Progenitor cell of endocrine pancreas (in vitro differentiated cells): ENCODE measurements at regions not wholly inside any gene's neighbourhood (a gene's known extent, or its start where the extent isn't known, plus 50 kb on each side); places are given as distances from the start of the nearest gene placed in this dataset.

ENCODE experiments used
- DNase-seq: peaks from one replicate; pipeline ENCODE4 v3.0.0; 2021; ENCODE audit warnings: low spot score; ENCODE audit not compliant: unreplicated experiment
- H3K27ac Mint-ChIP-seq: 2 replicates; pipeline ENCODE4 v1.8.0; 2021; ENCODE audit warnings: mild to moderate bottlenecking, moderate library complexity, mixed read lengths
- H3K27me3 Mint-ChIP-seq: 2 replicates; pipeline ENCODE4 v1.8.0; 2021; ENCODE audit warnings: mixed read lengths
- H3K36me3 Mint-ChIP-seq: 2 replicates; pipeline ENCODE4 v1.8.0; 2022; ENCODE audit warnings: mixed read lengths; ENCODE audit not compliant: insufficient read depth
- H3K4me1 Mint-ChIP-seq: 2 replicates; pipeline ENCODE4 v1.8.0; 2021; ENCODE audit warnings: low read depth, mixed read lengths
- H3K4me3 Mint-ChIP-seq: 2 replicates; pipeline ENCODE4 v1.8.0; 2021; ENCODE audit warnings: low read depth, mild to moderate bottlenecking, moderate library complexity, mixed read lengths
- H3K9me3 Mint-ChIP-seq: 2 replicates; pipeline ENCODE4 v1.8.0; 2021; ENCODE audit warnings: low read depth, mixed read lengths
- CTCF ChIP-seq: fragments of 200-600 bp; sonication (generic); IDR thresholded peaks from one replicate; pipeline ENCODE4 v1.5.0; 2021; ENCODE audit warnings: antibody characterized with exemption, mild to moderate bottlenecking; ENCODE audit not compliant: unreplicated experiment

GRCh38 chr2:187949859-187950258 is 341.8 kb upstream of the GULP1 start:
- H3K27me3 Mint-ChIP-seq = no peaks in the 10 kb centered on the region
- peaks cover 13% of the 10 kb centered on the region for H3K9me3 Mint-ChIP-seq
- H3K4me3 Mint-ChIP-seq = no peak overlapping the region
- peaks cover 2% of the 10 kb centered on the region for H3K4me1 Mint-ChIP-seq
- no peak for DNase-seq
- no peak for TF ChIP-seq CTCF
- peaks cover 5% of the 10 kb centered on the region for H3K36me3 Mint-ChIP-seq
- H3K27ac Mint-ChIP-seq = peak overlapping the region; percentile 29

DNA sequence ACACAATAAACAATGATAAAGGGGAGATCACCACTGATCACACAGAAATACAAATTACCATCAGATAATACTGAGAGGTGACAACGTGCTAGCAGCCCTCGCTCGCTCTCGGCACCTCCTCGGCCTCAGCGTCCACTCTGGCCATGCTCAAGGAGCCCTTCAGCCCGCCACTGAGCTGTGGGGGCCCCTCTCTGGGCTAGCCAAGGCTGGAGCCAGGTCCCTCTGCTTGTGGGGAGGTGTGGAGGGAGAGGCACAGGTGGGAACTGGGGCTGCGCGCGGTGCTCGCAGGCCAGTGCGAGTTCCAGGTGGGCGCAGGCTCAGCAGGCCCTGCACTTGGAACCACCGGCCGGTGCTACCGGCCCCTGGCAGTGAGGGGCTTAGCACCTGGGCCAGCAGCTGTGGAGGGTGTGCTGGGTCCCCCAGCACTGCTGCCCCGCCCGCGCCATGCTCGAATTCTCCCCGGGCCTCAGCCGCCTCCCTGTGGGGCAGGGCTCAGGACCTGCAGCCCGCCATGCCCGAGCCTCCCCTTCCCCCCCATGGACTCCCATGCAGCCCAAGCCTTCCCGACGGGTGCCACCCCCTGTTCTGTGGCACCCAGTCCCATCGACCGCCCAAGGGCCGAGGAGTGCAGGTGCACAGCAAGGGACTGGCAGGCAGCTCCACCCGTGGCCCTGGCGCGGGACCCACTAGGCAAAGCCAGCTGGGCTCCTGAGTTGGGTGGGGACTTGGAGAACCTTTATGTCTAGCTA is 340.0 kb upstream of the GULP1 start:
- H3K4me3 Mint-ChIP-seq = no peak overlapping the region
- H3K27me3 Mint-ChIP-seq = no peaks in the 10 kb centered on the region
- DNase-seq = no peak

GRCh38 chr2:187956906-187957534 is 334.7 kb upstream of the GULP1 start:
- peaks cover 3% of the 10 kb centered on the region for H3K9me3 Mint-ChIP-seq
- no peaks in the 10 kb centered on the region for H3K36me3 Mint-ChIP-seq
- H3K27me3 Mint-ChIP-seq = no peaks in the 10 kb centered on the region
- H3K27ac Mint-ChIP-seq = no peak overlapping the region
- no peaks in the 10 kb centered on the region for H3K4me1 Mint-ChIP-seq
- no peak for DNase-seq
- no peak for TF ChIP-seq CTCF
- no peak overlapping the region for H3K4me3 Mint-ChIP-seq

More for the DNA sequence above, 340.0 kb upstream of the GULP1 start:
- Mint-ChIP-seq H3K27ac (no peak overlapping the region), H3K9me3 (peaks cover 16% of the 10 kb centered on the region), H3K4me1 (no peaks in the 10 kb centered on the region), H3K36me3 (peaks cover 5% of the 10 kb centered on the region)
- TF ChIP-seq CTCF = no peak

- Mint-ChIP-seq H3K36me3 (no peaks in the 10 kb centered on the region), H3K4me1 (no peaks in the 10 kb centered on the region), H3K27me3 (no peaks in the 10 kb centered on the region), H3K9me3 (peaks cover 3% of the 10 kb centered on the region), H3K4me3 (no peak overlapping the region), H3K27ac (no peak overlapping the region)
- no peak for TF ChIP-seq CTCF
- DNase-seq = no peak
Measured at GRCh38 chr2:187959821-187960220, 331.9 kb upstream of the GULP1 start.

- no peaks in the 10 kb centered on the region for H3K9me3 Mint-ChIP-seq
- no peak overlapping the region for H3K4me3 Mint-ChIP-seq
- DNase-seq = no peak
- H3K27me3 Mint-ChIP-seq = no peaks in the 10 kb centered on the region
- H3K27ac Mint-ChIP-seq = no peak overlapping the region
- H3K4me1 Mint-ChIP-seq = no peaks in the 10 kb centered on the region
- TF ChIP-seq CTCF = no peak
- no peaks in the 10 kb centered on the region for H3K36me3 Mint-ChIP-seq
Measured at GRCh38 chr2:187962538-187962937, 329.1 kb upstream of the GULP1 start.
